OCI-LY1 (cell line): ENCODE measurements at regions not wholly inside any gene's neighbourhood (a gene's known extent, or its start where the extent isn't known, plus 50 kb on each side); places are given as distances from the start of the nearest gene placed in this dataset.

ENCODE experiments used
- H2AFZ ChIP-seq: fragments of 200-600 bp; sonication (generic), shearing (Covaris generic); 2 replicates; pipeline ENCODE4 v1.6.0; 2014; ENCODE audit warnings: antibody characterized with exemption, mild to moderate bottlenecking, low read length
- H3F3A ChIP-seq: fragments of 200-600 bp; sonication (generic), shearing (Covaris generic); 2 replicates; pipeline ENCODE4 v1.6.0; 2014; ENCODE audit warnings: mild to moderate bottlenecking, antibody characterized with exemption, low read length, moderate library complexity; ENCODE audit not compliant: insufficient read depth
- H3K27ac ChIP-seq: fragments of 200-600 bp; sonication (generic); 2 replicates; pipeline ENCODE4 v1.5.1; 2014; ENCODE audit warnings: low read length, mixed run types, mild to moderate bottlenecking, low read depth; ENCODE audit not compliant: poor library complexity, severe bottlenecking
- H3K27me3 ChIP-seq: fragments of 200-600 bp; sonication (generic); 2 replicates; pipeline ENCODE4 v1.6.0; 2014; ENCODE audit warnings: antibody characterized with exemption, mild to moderate bottlenecking, low read length, moderate library complexity; ENCODE audit not compliant: insufficient read depth
- H3K36me3 ChIP-seq: fragments of 200-600 bp; sonication (generic); 2 replicates; pipeline ENCODE4 v1.6.1; 2014; ENCODE audit warnings: mild to moderate bottlenecking, antibody characterized with exemption, low read length, moderate library complexity, mixed read lengths; ENCODE audit not compliant: insufficient read depth
- H3K4me1 ChIP-seq: fragments of 200-600 bp; sonication (generic); 2 replicates; pipeline ENCODE4 v1.5.1; 2014; ENCODE audit warnings: mild to moderate bottlenecking, low read length, moderate library complexity; ENCODE audit not compliant: insufficient read depth, severe bottlenecking
- H3K4me2 ChIP-seq: fragments of 200-600 bp; sonication (generic), shearing (Covaris generic); 2 replicates; pipeline ENCODE4 v1.6.1; 2014; ENCODE audit warnings: low read length
- H3K4me3 ChIP-seq: fragments of 200-600 bp; sonication (generic); 2 replicates; pipeline ENCODE4 v1.5.1; 2014; ENCODE audit warnings: low read length, low read depth, mild to moderate bottlenecking, mixed read lengths; ENCODE audit not compliant: poor library complexity, severe bottlenecking
- H3K79me2 ChIP-seq: fragments of 200-600 bp; shearing (Covaris generic); 2 replicates; pipeline ENCODE4 v1.6.1; 2016; ENCODE audit warnings: mixed run types, low read length, mixed read lengths; ENCODE audit not compliant: insufficient read depth
- H3K9ac ChIP-seq: fragments of 200-600 bp; sonication (generic), shearing (Covaris generic); 2 replicates; pipeline ENCODE4 v1.6.1; 2014; ENCODE audit warnings: mild to moderate bottlenecking, low read length, mixed read lengths
- H3K9me2 ChIP-seq: fragments of 200-600 bp; sonication (generic), shearing (Covaris generic); 2 replicates; pipeline ENCODE4 v1.6.1; 2014; ENCODE audit warnings: low read depth, mild to moderate bottlenecking, low read length, mixed read lengths
- H3K9me3 ChIP-seq: fragments of 200-600 bp; shearing (Covaris generic); 2 replicates; pipeline ENCODE4 v1.6.1; 2014; ENCODE audit warnings: low read length, mixed read lengths
- H4K20me1 ChIP-seq: fragments of 200-600 bp; sonication (generic), shearing (Covaris generic); 2 replicates; pipeline ENCODE4 v1.6.0; 2016; ENCODE audit warnings: mild to moderate bottlenecking, low read length; ENCODE audit not compliant: insufficient read depth
- EZH2 ChIP-seq: fragments of 200-600 bp; sonication (generic), shearing (Covaris generic); IDR thresholded peaks from 2 replicates; pipeline ENCODE4 v1.8.0; 2017; ENCODE audit warnings: borderline replicate concordance, mixed run types, mild to moderate bottlenecking, antibody characterized with exemption, low read length, moderate library complexity, mixed read lengths
- TF ChIP-seq, protein P1 (sequence below): fragments of 200-600 bp; sonication (generic), shearing (Covaris generic); IDR thresholded peaks from 2 replicates; pipeline ENCODE4 v1.5.1; 2017; ENCODE audit warnings: mild to moderate bottlenecking, antibody characterized with exemption, low read length, moderate library complexity, mixed read lengths

DNA sequence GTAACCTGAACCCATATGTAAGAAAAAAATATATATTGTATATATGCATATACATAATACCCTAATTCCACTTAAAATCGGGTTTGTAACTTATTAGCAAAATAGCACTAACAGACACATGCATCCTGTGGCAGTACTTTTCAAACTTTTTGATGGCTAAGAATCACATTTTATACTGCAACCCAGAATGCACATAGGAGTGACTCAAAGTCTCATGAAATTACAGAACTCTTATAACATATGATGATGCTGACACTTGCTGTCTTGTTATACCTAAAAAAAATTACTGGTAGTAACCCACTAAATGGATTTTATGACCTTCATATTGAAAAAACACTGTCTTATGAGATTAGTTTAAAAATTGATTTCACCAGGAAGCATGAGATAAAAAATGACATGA lies 152.4 kb upstream of the FRMD4B start:
- Histone ChIP-seq H3K4me2 (no peak overlapping the region), H3K36me3 (no peaks in the 10 kb centered on the region), H3K9me3 (no peaks in the 10 kb centered on the region), H3K27ac (no peak overlapping the region), H2AFZ (no peak overlapping the region), H3K9ac (no peak overlapping the region), H3K79me2 (no peaks in the 10 kb centered on the region), H4K20me1 (no peaks in the 10 kb centered on the region), H3F3A (no peaks in the 10 kb centered on the region), H3K9me2 (no peaks in the 10 kb centered on the region), H3K27me3 (no peaks in the 10 kb centered on the region), H3K4me3 (no peak overlapping the region), H3K4me1 (no peaks in the 10 kb centered on the region)
- TF ChIP-seq, protein P1, sequence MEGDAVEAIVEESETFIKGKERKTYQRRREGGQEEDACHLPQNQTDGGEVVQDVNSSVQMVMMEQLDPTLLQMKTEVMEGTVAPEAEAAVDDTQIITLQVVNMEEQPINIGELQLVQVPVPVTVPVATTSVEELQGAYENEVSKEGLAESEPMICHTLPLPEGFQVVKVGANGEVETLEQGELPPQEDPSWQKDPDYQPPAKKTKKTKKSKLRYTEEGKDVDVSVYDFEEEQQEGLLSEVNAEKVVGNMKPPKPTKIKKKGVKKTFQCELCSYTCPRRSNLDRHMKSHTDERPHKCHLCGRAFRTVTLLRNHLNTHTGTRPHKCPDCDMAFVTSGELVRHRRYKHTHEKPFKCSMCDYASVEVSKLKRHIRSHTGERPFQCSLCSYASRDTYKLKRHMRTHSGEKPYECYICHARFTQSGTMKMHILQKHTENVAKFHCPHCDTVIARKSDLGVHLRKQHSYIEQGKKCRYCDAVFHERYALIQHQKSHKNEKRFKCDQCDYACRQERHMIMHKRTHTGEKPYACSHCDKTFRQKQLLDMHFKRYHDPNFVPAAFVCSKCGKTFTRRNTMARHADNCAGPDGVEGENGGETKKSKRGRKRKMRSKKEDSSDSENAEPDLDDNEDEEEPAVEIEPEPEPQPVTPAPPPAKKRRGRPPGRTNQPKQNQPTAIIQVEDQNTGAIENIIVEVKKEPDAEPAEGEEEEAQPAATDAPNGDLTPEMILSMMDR = no peak
- TF ChIP-seq EZH2 = no peak

DNA sequence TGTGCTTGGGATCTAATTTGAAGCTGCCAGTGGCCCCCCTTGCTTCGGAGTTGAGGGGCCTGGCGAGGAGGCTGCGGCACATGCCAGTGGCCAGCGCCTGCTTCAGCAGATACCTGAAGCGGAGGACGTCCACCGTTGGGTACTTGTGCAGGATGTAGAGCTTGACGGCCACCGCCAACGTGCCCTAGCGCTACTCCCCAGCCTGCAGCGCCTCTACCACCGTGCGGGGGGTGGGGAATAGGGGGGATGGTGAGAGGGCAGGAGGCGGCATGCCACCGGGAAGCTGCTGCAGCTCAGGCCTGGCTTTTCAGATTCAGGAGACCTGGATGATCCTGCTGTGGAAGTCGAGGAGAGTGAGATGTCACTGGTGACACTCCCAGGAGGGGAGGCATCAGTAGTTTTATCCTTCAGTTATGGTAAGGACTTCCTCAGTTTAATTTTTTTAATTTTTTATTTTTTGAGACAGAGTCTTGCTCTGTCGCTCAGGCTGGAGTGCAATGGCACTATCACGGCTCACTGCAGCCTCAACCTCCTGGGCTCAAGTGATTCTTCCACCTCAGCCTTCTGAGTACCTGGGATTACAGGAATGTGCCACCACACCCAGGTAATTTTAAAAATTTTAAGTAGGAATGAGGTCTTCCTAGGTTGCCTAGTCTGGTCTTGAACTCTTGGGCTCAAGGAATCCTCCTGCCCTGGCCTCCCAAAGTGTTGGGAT lies 150.6 kb upstream of the FRMD4B start:
- Histone ChIP-seq H3F3A (no peaks in the 10 kb centered on the region), H4K20me1 (no peaks in the 10 kb centered on the region), H3K27ac (no peak overlapping the region), H2AFZ (no peak overlapping the region), H3K4me1 (no peaks in the 10 kb centered on the region), H3K27me3 (no peaks in the 10 kb centered on the region), H3K9me3 (no peaks in the 10 kb centered on the region), H3K9ac (no peak overlapping the region), H3K36me3 (no peaks in the 10 kb centered on the region), H3K4me2 (no peak overlapping the region), H3K4me3 (no peak overlapping the region), H3K79me2 (no peaks in the 10 kb centered on the region), H3K9me2 (no peaks in the 10 kb centered on the region)
- no peak for TF ChIP-seq EZH2
- TF ChIP-seq, protein P1 = no peak

DNA sequence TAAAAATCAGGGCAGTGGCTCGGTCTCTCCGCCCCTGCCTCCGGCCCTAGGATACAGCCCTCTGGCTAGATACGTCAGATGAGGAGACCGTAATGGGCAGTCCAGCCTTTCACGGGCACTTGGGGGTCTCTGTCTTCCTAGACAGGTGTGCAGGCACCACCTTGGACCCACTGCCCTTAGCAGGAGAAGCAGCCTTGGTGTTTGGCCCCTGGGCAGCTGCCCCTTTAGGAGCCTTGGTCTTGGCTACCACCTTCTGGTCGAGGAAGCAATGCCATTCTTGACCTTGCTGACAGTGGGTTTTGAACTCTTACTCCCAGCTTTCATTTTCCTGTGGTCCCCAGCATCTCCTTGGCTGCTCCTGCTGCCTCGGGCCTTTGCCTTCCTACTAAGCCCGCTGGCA lies 149.7 kb upstream of the FRMD4B start:
- H3K4me1 ChIP-seq = no peaks in the 10 kb centered on the region
- no peak overlapping the region for H2AFZ ChIP-seq
- TF ChIP-seq, protein P1 = no peak
- TF ChIP-seq EZH2 = no peak
- H3K9me2 ChIP-seq = no peaks in the 10 kb centered on the region
- H3F3A ChIP-seq = no peaks in the 10 kb centered on the region
- H4K20me1 ChIP-seq = no peaks in the 10 kb centered on the region
- H3K9ac ChIP-seq = no peak overlapping the region
- H3K27me3 ChIP-seq = no peaks in the 10 kb centered on the region
- no peaks in the 10 kb centered on the region for H3K79me2 ChIP-seq
- H3K4me3 ChIP-seq = no peak overlapping the region
- no peaks in the 10 kb centered on the region for H3K36me3 ChIP-seq
- no peak overlapping the region for H3K27ac ChIP-seq
- H3K9me3 ChIP-seq = no peaks in the 10 kb centered on the region
- no peak overlapping the region for H3K4me2 ChIP-seq
